OCI-LY7 (cell line): ENCODE measurements at regions not wholly inside any gene's neighbourhood (a gene's known extent, or its start where the extent isn't known, plus 50 kb on each side); places are given as distances from the start of the nearest gene placed in this dataset.

Experiments
- BruUV-seq: library from RNA; stranded (reverse); fragments of 400-500 nt; replicated peaks from 2 replicates; lab custom pipeline; 2021; lab: Mats Ljungman, UMichigan
- CTCF ChIA-PET: fragments of 300-600 bp; sonication (Branson Sonifier 250); formaldehyde crosslinking; loops from one replicate; lab custom pipeline; 2022; ENCODE audit warnings: antibody characterized with exemption; ENCODE audit not compliant: unreplicated experiment; lab: Charles Lee
- POLR2A ChIA-PET: fragments of 300-600 bp; sonication (Branson Sonifier 250); formaldehyde crosslinking; loops from one replicate; lab custom pipeline; 2022; ENCODE audit warnings: antibody characterized with exemption; lab: Charles Lee
- DNase-seq: peaks from one replicate; pipeline ENCODE4 v3.0.0-alpha.2; 2015; ENCODE audit warnings: low spot score
- H2AFZ ChIP-seq: fragments of 200-600 bp; sonication (generic), shearing (Covaris generic); 2 replicates; pipeline ENCODE4 v1.6.1; 2014; ENCODE audit warnings: mild to moderate bottlenecking, antibody characterized with exemption, low read length, moderate library complexity
- H3K27ac ChIP-seq: fragments of 200-600 bp; sonication (generic); 2 replicates; pipeline ENCODE4 v1.5.1; 2014; ENCODE audit warnings: mixed run types, low read depth, mild to moderate bottlenecking, moderate library complexity, low read length, inconsistent platforms; ENCODE audit not compliant: poor library complexity, severe bottlenecking
- H3K36me3 ChIP-seq: fragments of 200-600 bp; sonication (generic); 2 replicates; pipeline ENCODE4 v1.6.1; 2014; ENCODE audit warnings: mild to moderate bottlenecking, antibody characterized with exemption, low read length, moderate library complexity, mixed read lengths; ENCODE audit not compliant: insufficient read depth
- H3K4me1 ChIP-seq: fragments of 200-600 bp; sonication (generic); 2 replicates; pipeline ENCODE4 v1.5.1; 2014; ENCODE audit warnings: mild to moderate bottlenecking, low read length; ENCODE audit not compliant: insufficient read depth, poor library complexity, severe bottlenecking
- H3K4me2 ChIP-seq: fragments of 200-600 bp; sonication (generic); 2 replicates; pipeline ENCODE4 v1.6.1; 2014; ENCODE audit warnings: mild to moderate bottlenecking, low read length
- H3K4me3 ChIP-seq: fragments of 200-600 bp; sonication (generic); 2 replicates; pipeline ENCODE4 v1.5.1; 2014; ENCODE audit warnings: mild to moderate bottlenecking, low read depth, low read length; ENCODE audit not compliant: poor library complexity, severe bottlenecking
- H3K79me2 ChIP-seq: fragments of 200-600 bp; sonication (generic); 2 replicates; pipeline ENCODE4 v1.6.1; 2016; ENCODE audit warnings: low read depth, mild to moderate bottlenecking, low read length, moderate library complexity, mixed read lengths; ENCODE audit not compliant: insufficient read depth
- H3K9me2 ChIP-seq: fragments of 200-600 bp; sonication (generic); 2 replicates; pipeline ENCODE4 v1.6.1; 2016; ENCODE audit warnings: mild to moderate bottlenecking, low read length, mixed read lengths; ENCODE audit not compliant: insufficient read depth
- H3K9me3 ChIP-seq: fragments of 200-600 bp; sonication (generic); 2 replicates; pipeline ENCODE4 v1.6.1; 2014; ENCODE audit warnings: mild to moderate bottlenecking, mixed run types, low read length, mixed read lengths
- H4K20me1 ChIP-seq: fragments of 200-600 bp; sonication (generic); 2 replicates; pipeline ENCODE4 v1.6.1; 2014; ENCODE audit warnings: mild to moderate bottlenecking, antibody characterized with exemption, low read length, moderate library complexity, mixed read lengths; ENCODE audit not compliant: insufficient read depth
- EZH2phosphoT487 ChIP-seq: fragments of 200-600 bp; sonication (generic); IDR thresholded peaks from 2 replicates; pipeline ENCODE4 v1.6.1; 2018; ENCODE audit warnings: low read depth, borderline replicate concordance, mild to moderate bottlenecking, mixed run types, antibody characterized with exemption, low read length, moderate library complexity, mixed read lengths
- intact Hi-C: fragments of 100-400 bp; cut with micrococcal nuclease; formaldehyde crosslinking; loops from one replicate; pipeline ENCODE4 v1.10.0; 2022; ENCODE audit not compliant: unreplicated experiment
- TF ChIP-seq, protein P1 (sequence below): fragments of 200-600 bp; sonication (generic); conservative IDR thresholded peaks from 2 replicates; pipeline ENCODE4 v1.5.1; 2014; ENCODE audit warnings: mild to moderate bottlenecking, antibody characterized with exemption, low read length, moderate library complexity, mixed read lengths

DNA sequence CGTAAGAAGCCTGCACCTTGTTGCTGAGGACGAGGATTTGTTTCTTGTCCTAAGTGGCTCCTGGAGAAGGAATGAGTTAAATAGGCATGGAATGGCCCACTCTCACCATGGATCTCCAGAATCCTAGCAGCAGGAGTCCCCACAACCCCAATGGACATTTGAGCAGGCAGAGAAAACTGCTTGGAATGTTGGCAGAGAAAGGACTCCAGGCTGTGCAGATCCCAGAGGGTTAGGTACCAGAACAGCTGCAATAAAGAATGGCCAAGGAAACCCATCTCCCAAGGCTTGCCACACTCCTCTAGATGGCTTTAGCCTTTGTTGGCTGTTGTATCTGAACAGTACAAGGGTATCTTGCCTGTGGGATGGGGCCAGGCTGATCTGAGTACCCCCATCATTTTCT, 1415.7 kb upstream of the ADGRB3 start:
- Histone ChIP-seq H3K4me3 (no peak overlapping the region), H2AFZ (no peak overlapping the region), H3K4me2 (no peak overlapping the region), H3K36me3 (no peaks in the 10 kb centered on the region), H3K79me2 (no peaks in the 10 kb centered on the region), H3K9me3 (no peaks in the 10 kb centered on the region), H3K27ac (no peak overlapping the region), H4K20me1 (no peaks in the 10 kb centered on the region), H3K4me1 (no peaks in the 10 kb centered on the region), H3K9me2 (no peaks in the 10 kb centered on the region)
- BruUV-seq = no TSS peak
- no peak for TF ChIP-seq EZH2phosphoT487
- TF ChIP-seq, protein P1, sequence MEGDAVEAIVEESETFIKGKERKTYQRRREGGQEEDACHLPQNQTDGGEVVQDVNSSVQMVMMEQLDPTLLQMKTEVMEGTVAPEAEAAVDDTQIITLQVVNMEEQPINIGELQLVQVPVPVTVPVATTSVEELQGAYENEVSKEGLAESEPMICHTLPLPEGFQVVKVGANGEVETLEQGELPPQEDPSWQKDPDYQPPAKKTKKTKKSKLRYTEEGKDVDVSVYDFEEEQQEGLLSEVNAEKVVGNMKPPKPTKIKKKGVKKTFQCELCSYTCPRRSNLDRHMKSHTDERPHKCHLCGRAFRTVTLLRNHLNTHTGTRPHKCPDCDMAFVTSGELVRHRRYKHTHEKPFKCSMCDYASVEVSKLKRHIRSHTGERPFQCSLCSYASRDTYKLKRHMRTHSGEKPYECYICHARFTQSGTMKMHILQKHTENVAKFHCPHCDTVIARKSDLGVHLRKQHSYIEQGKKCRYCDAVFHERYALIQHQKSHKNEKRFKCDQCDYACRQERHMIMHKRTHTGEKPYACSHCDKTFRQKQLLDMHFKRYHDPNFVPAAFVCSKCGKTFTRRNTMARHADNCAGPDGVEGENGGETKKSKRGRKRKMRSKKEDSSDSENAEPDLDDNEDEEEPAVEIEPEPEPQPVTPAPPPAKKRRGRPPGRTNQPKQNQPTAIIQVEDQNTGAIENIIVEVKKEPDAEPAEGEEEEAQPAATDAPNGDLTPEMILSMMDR = no peak
- ChIA-PET POLR2A (no interaction called here), CTCF (no interaction called here)
- intact Hi-C loops = no loop called here
- DNase-seq = no peak

DNA sequence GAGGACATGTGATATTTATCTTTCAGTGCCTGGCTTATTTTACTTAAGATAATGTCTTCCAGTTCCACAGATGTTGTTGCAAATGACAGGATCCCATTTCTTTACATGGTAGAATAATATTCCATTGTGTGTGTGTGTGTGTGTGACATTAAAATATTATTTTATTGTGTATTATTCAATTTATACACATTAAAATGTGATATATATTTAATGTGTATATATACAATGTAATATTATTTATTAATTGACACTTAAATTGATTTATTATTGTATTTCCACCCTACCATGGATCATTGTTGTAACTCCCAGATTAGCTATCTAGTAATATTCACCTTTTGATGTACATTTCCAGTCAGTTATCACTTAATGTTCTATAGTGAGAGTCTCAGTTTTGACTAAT, 1422.5 kb upstream of the ADGRB3 start:
- Histone ChIP-seq H3K36me3 (no peaks in the 10 kb centered on the region), H3K27ac (no peak overlapping the region), H3K4me2 (no peak overlapping the region), H3K4me1 (no peaks in the 10 kb centered on the region), H3K9me2 (no peaks in the 10 kb centered on the region), H3K9me3 (no peaks in the 10 kb centered on the region), H4K20me1 (no peaks in the 10 kb centered on the region), H3K79me2 (no peaks in the 10 kb centered on the region), H3K4me3 (no peak overlapping the region), H2AFZ (no peak overlapping the region)
- DNase-seq = no peak
- CTCF ChIA-PET = no interaction called here
- POLR2A ChIA-PET = no interaction called here
- no TSS peak for BruUV-seq
- TF ChIP-seq, protein P1 = no peak
- TF ChIP-seq EZH2phosphoT487 = no peak
- intact Hi-C loops = no loop called here

DNA sequence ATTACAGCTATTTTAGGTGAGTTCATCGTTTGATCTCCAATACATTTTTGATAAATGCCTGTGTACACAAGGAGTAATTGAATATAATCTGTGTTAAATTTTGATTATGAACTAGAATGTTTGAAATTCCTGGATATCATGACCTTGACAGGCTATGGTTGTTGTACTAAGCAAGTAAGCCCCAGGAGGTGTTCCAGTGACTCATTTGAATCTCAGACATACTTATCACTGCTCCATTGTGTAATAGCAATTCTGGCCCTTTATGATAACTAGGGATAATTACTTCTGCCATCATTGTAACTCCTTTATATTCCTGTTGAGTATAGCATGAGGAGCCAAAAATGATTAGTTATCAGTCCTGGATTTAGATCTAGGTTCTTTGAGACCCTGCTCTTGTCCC, 1424.6 kb upstream of the ADGRB3 start:
- H2AFZ ChIP-seq = no peak overlapping the region
- BruUV-seq = no TSS peak
- no peaks in the 10 kb centered on the region for H3K4me1 ChIP-seq

More for the DNA sequence above, 1424.6 kb upstream of the ADGRB3 start:
- Histone ChIP-seq H3K9me3 (no peaks in the 10 kb centered on the region), H3K36me3 (no peaks in the 10 kb centered on the region), H3K4me3 (no peak overlapping the region), H3K4me2 (no peak overlapping the region), H4K20me1 (no peaks in the 10 kb centered on the region), H3K9me2 (no peaks in the 10 kb centered on the region), H3K27ac (no peak overlapping the region), H3K79me2 (no peaks in the 10 kb centered on the region)
- ChIA-PET POLR2A (no interaction called here), CTCF (no interaction called here)
- intact Hi-C loops = no loop called here
- DNase-seq = no peak
- TF ChIP-seq, protein P1 = no peak
- no peak for TF ChIP-seq EZH2phosphoT487
